K562 (cell line): ENCODE measurements at regions not wholly inside any gene's neighbourhood (a gene's known extent, or its start where the extent isn't known, plus 50 kb on each side); places are given as distances from the start of the nearest gene placed in this dataset.

Source experiments
- ATAC-seq: fragments of 200-7000 bp; cut with Tn5 transposase; 3 replicates; pipeline ENCODE4 v1.9.1; 2020; ENCODE audit warnings: moderate library complexity
- BruUV-seq: library from RNA; stranded (reverse); fragments of 400-500 nt; replicated peaks from 2 replicates; lab custom pipeline; 2021; lab: Mats Ljungman, UMichigan
- CTCF ChIA-PET: fragments of 300-600 bp; formaldehyde crosslinking; extraction: SDS; loops from one replicate; lab custom pipeline; 2021; ENCODE audit warnings: low intra/inter-chr PET ratio; lab: Yijun Ruan, JAX
- POLR2A ChIA-PET: fragments of 300-600, 350-650 bp; sonication (Branson Sonifier 250); formaldehyde crosslinking; extraction: SDS; loops from one replicate; lab custom pipeline; 2021; ENCODE audit warnings: antibody characterized with exemption, inconsistent platforms; lab: Yijun Ruan, JAX
- DNase-seq, 4 experiments: peaks; one replicate each; pipeline versions ENCODE4 v3.0.0 to v3.0.0-alpha.2; 2011 to 2018; ENCODE audit warnings: low spot score in 3 of 4, mixed read lengths in 3 of 4; ENCODE audit errors: extremely low read depth in 1 of 4
- FAIRE-seq: peaks from 2 replicates; lab custom pipeline; 2011; peaks lifted over from hg19 to GRCh38; lab: Jason Lieb, UNC
- H2AFZ ChIP-seq: 2 replicates; pipeline ENCODE4 v1.6.0; 2011; ENCODE audit warnings: low read depth, low read length, control low read depth, inconsistent platforms
- H3K27ac ChIP-seq: fragments of 200-600 bp; 3 replicates; pipeline ENCODE4 v1.8.0; 2011; ENCODE audit warnings: low read depth, mild to moderate bottlenecking, control low read depth, inconsistent platforms, low read length, moderate library complexity, mixed read lengths; ENCODE audit errors: extremely low read depth
- H3K27me3 ChIP-seq, 2 experiments: fragments of 300-600 bp in 1 of 2; 2 replicates in 1 of 2; 3 replicates in 1 of 2; pipeline versions ENCODE4 v1.6.0 to v1.8.0; 2011; ENCODE audit warnings: inconsistent platforms in 2 of 2, low read length in 2 of 2, mild to moderate bottlenecking in 1 of 2, mixed read lengths in 1 of 2, moderate library complexity in 1 of 2; ENCODE audit not compliant: control insufficient read depth in 2 of 2, insufficient read depth in 2 of 2
- H3K36me3 ChIP-seq: fragments of 300-600 bp; 3 replicates; pipeline ENCODE4 v1.8.0; 2011; ENCODE audit warnings: mild to moderate bottlenecking, low read length, inconsistent platforms; ENCODE audit not compliant: control insufficient read depth, insufficient read depth
- H3K4me1 ChIP-seq, 2 experiments: fragments of 200-600 bp in 1 of 2; replicated peaks in 1 of 2; 2 replicates in 1 of 2; 3 replicates in 1 of 2; pipeline versions ENCODE4 v1.5.1 to v1.8.0; 2011; ENCODE audit warnings: inconsistent platforms in 2 of 2, low read length in 2 of 2, mild to moderate bottlenecking in 1 of 2, mixed read lengths in 1 of 2, moderate library complexity in 1 of 2; ENCODE audit not compliant: control insufficient read depth in 2 of 2, insufficient read depth in 2 of 2
- H3K4me2 ChIP-seq: 2 replicates; pipeline ENCODE4 v1.6.1; 2011; ENCODE audit warnings: low read length, control low read depth, inconsistent platforms, mixed read lengths; ENCODE audit not compliant: insufficient read depth
- H3K4me3 ChIP-seq: fragments of 200-600 bp; sonication (generic), shearing (Covaris generic); 2 replicates; pipeline ENCODE4 v1.5.1; 2016; ENCODE audit warnings: control low read depth, inconsistent platforms
- H3K79me2 ChIP-seq: fragments of 200-600 bp; 3 replicates; pipeline ENCODE4 v1.8.0; 2011; ENCODE audit warnings: low read length, inconsistent platforms; ENCODE audit not compliant: control insufficient read depth, insufficient read depth
- H3K9ac ChIP-seq, 2 experiments: 2 replicates each; pipeline versions ENCODE4 v1.6.0 to v1.6.1; 2011; ENCODE audit warnings: low read depth in 2 of 2, low read length in 2 of 2, control low read depth in 1 of 2, inconsistent platforms in 1 of 2, mild to moderate bottlenecking in 1 of 2, mixed read lengths in 1 of 2; ENCODE audit not compliant: insufficient read depth in 1 of 2
- H3K9me1 ChIP-seq: one replicate; pipeline ENCODE4 v1.6.0; 2011; ENCODE audit warnings: inconsistent platforms, mild to moderate bottlenecking, low read length, moderate library complexity; ENCODE audit not compliant: control insufficient read depth, insufficient read depth
- H3K9me3 ChIP-seq: replicated peaks from 2 replicates; pipeline ENCODE4 v1.5.1; 2011; ENCODE audit warnings: low read depth, low read length, inconsistent platforms; ENCODE audit not compliant: control insufficient read depth, insufficient read depth
- H4K20me1 ChIP-seq: replicated peaks from 2 replicates; pipeline ENCODE4 v1.6.1; 2011; ENCODE audit warnings: low read length, inconsistent platforms, mixed read lengths; ENCODE audit not compliant: control insufficient read depth, insufficient read depth
- DDX20 ChIP-seq: fragments of 450-650 bp; IDR thresholded peaks from 2 replicates; pipeline ENCODE4 v1.6.1; 2016; ENCODE audit warnings: missing genetic modification characterization, low read depth, mild to moderate bottlenecking, missing compliant biosample characterization, moderate library complexity
- ETV5 ChIP-seq: sonication (generic); formaldehyde crosslinking; IDR thresholded peaks from 2 replicates; pipeline ENCODE4 v1.4.0; 2020; ENCODE audit warnings: low read depth, mild to moderate bottlenecking, missing genetic modification reagents
- FIP1L1 ChIP-seq: fragments of 200-400 bp; formaldehyde crosslinking; IDR thresholded peaks from 2 replicates; pipeline ENCODE4 v1.6.1; 2018; ENCODE audit warnings: mild to moderate bottlenecking, low read depth, low read length; ENCODE audit not compliant: poor library complexity, severe bottlenecking
- MXI1 ChIP-seq: IDR thresholded peaks from 2 replicates; pipeline ENCODE4 v1.6.1; 2011; ENCODE audit warnings: low read depth, mild to moderate bottlenecking, improper control_type of control experiment, low read length
- SIN3B ChIP-seq: fragments of 450-650 bp; IDR thresholded peaks from 2 replicates; pipeline ENCODE4 v1.6.1; 2017; ENCODE audit warnings: low read depth, mild to moderate bottlenecking, moderate library complexity
- SMAD1 ChIP-seq: fragments of 150-350 bp; IDR thresholded peaks from 2 replicates; pipeline ENCODE4 v1.6.1; 2014; ENCODE audit warnings: low read length, low read depth; ENCODE audit not compliant: partially characterized antibody
- STAG1 ChIP-seq: sonication (generic); formaldehyde crosslinking; IDR thresholded peaks from 2 replicates; pipeline ENCODE4 v1.5.0; 2020; ENCODE audit warnings: missing genetic modification reagents, borderline replicate concordance
- TEAD2 ChIP-seq: fragments of 450-650 bp; IDR thresholded peaks from 2 replicates; pipeline ENCODE4 v1.6.1; 2016; ENCODE audit warnings: missing genetic modification characterization, control low read depth, missing compliant biosample characterization
- UBTF ChIP-seq, 2 experiments: IDR thresholded peaks; 2 replicates each; pipeline ENCODE4 v1.6.1; 2012; ENCODE audit warnings: improper control_type of control experiment in 2 of 2, low read depth in 2 of 2, low read length in 2 of 2, borderline replicate concordance in 1 of 2
- ZBTB34 ChIP-seq: fragments of 250-450 bp; sonication (Bioruptor Pico); IDR thresholded peaks from 2 replicates; pipeline ENCODE4 v1.8.0; 2021; ENCODE audit warnings: mild to moderate bottlenecking, moderate library complexity
- ZNF124 ChIP-seq: sonication (generic); formaldehyde crosslinking; IDR thresholded peaks from 2 replicates; pipeline ENCODE4 v1.8.1; 2022; ENCODE audit warnings: missing genetic modification reagents
- WGBS: fragments of 100-300 bp; shearing (Covaris generic); methylation state at CpG from one replicate; pipeline ENCODE4 v1.1.6; 2016; ENCODE audit warnings: low coverage, mixed read lengths; ENCODE audit not compliant: insufficient coverage; ENCODE audit errors: missing lambda C conversion rate; 5-methylcytosine and 5-hydroxymethylcytosine counted together
- in situ Hi-C: fragments of 300-500 bp; cut with MboI; formaldehyde crosslinking; loops from 4 replicates; pipeline ENCODE4 v1.15.0; 2018; ENCODE audit warnings: inconsistent platforms, mixed read lengths
- intact Hi-C: fragments of 100-400 bp; cut with micrococcal nuclease; formaldehyde crosslinking; loops from 2 replicates; pipeline ENCODE4 v1.14.2; 2022

GRCh38 chr13:53127373-53127772 lies 98.8 kb downstream of the OLFM4 start:
- CTCF ChIA-PET, result no interaction called here
- no peak overlapping the region for H2AFZ ChIP-seq
- H3K4me3 ChIP-seq, result no peak overlapping the region
- no peaks in the 10 kb centered on the region for H4K20me1 ChIP-seq
- intact Hi-C loops, result no loop called here
- TF ChIP-seq MXI1 (no peak), ETV5 (no peak), DDX20 (tag) (no peak), TEAD2 (tag) (no peak), STAG1 (CRISPR knock-in tag) (no peak), SMAD1 (no peak), UBTF (IDR thresholded peaks at IDR 0.05; ENCODE audit: borderline replicate concordance in 1 of 2, low read depth in 2 of 2, low read length in 2 of 2) (no peak), SIN3B (no peak), FIP1L1 (no peak), ZBTB34 (CRISPR knock-in tag) (no peak), ZNF124 (CRISPR knock-in tag) (no peak)
- TF ChIP-seq, all 486 proteins: peak for 0
- no TSS peak for BruUV-seq
- FAIRE-seq (no peak), DNase-seq (no peak), ATAC-seq (no peak)
- WGBS, result 4% methylated on average over 2 of the region's 2 CpGs
- Histone ChIP-seq H3K4me1 (no peaks in the 10 kb centered on the region), H3K36me3 (no peaks in the 10 kb centered on the region), H3K27me3 (no peaks in the 10 kb centered on the region), H3K9me1 (no peaks in the 10 kb centered on the region), H3K9ac (no peak overlapping the region), H3K27ac (no peak overlapping the region), H3K4me2 (no peak overlapping the region), H3K79me2 (no peaks in the 10 kb centered on the region), H3K9me3 (no peaks in the 10 kb centered on the region)
- in situ Hi-C loops, result no loop called here
- POLR2A ChIA-PET, result no interaction called here
